HepG2 (cell line): ENCODE measurements at regions not wholly inside any gene's neighbourhood (a gene's known extent, or its start where the extent isn't known, plus 50 kb on each side); places are given as distances from the start of the nearest gene placed in this dataset.

Source experiments
- ATAC-seq: fragments of 200-7000 bp; cut with Tn5 transposase; 3 replicates; pipeline ENCODE4 v1.9.1; 2020; ENCODE audit warnings: mild to moderate bottlenecking, moderate library complexity
- BruUV-seq: library from RNA; stranded (reverse); fragments of 400-500 nt; replicated peaks from 2 replicates; lab custom pipeline; 2021; lab: Mats Ljungman, UMichigan
- CTCF ChIA-PET: fragments of 300-600 bp; formaldehyde crosslinking; extraction: SDS; loops from one replicate; lab custom pipeline; 2021; ENCODE audit warnings: low total read pairs, inconsistent platforms, low intra/inter-chr PET ratio; lab: Yijun Ruan, JAX
- POLR2A ChIA-PET: fragments of 350-600 bp; sonication (Branson Sonifier 250); formaldehyde crosslinking; loops from one replicate; lab custom pipeline; 2020; ENCODE audit warnings: antibody characterized with exemption, inconsistent platforms; lab: Yijun Ruan, JAX
- DNase-seq: peaks from one replicate; pipeline ENCODE4 v3.0.0-alpha.2; 2015; ENCODE audit warnings: low spot score
- FAIRE-seq: peaks from 3 replicates; lab custom pipeline; 2011; peaks lifted over from hg19 to GRCh38; lab: Jason Lieb, UNC
- H2AFZ ChIP-seq: one replicate; pipeline ENCODE4 v1.6.1; 2011; ENCODE audit warnings: low read length, inconsistent platforms
- H3K27ac ChIP-seq: fragments of 300-600 bp; 3 replicates; pipeline ENCODE4 v1.8.0; 2011; ENCODE audit warnings: mixed run types, mild to moderate bottlenecking, mixed read lengths, low read length, inconsistent platforms; ENCODE audit not compliant: insufficient read depth; ENCODE audit errors: extremely low read length
- H3K27me3 ChIP-seq, 2 experiments: fragments of 200-600 bp in 1 of 2; 2 replicates in 1 of 2; 3 replicates in 1 of 2; pipeline versions ENCODE4 v1.6.0 to v1.8.0; 2011; ENCODE audit warnings: low read length in 2 of 2, mild to moderate bottlenecking in 2 of 2, moderate library complexity in 2 of 2, inconsistent platforms in 1 of 2; ENCODE audit not compliant: insufficient read depth in 2 of 2, control insufficient read depth in 1 of 2
- H3K36me3 ChIP-seq, 2 experiments: fragments of 200-600 bp in 1 of 2; replicated peaks in 1 of 2; 2 replicates in 1 of 2; 3 replicates in 1 of 2; pipeline versions ENCODE4 v1.5.1 to v1.8.0; 2011; ENCODE audit warnings: low read length in 2 of 2, inconsistent platforms in 1 of 2; ENCODE audit not compliant: insufficient read depth in 2 of 2, control insufficient read depth in 1 of 2
- H3K4me1 ChIP-seq: 2 replicates; pipeline ENCODE4 v1.5.1; 2012; ENCODE audit warnings: low read length, inconsistent platforms; ENCODE audit not compliant: insufficient read depth
- H3K4me2 ChIP-seq: 2 replicates; pipeline ENCODE4 v1.6.0; 2011; ENCODE audit warnings: low read depth, low read length, inconsistent platforms
- H3K4me3 ChIP-seq, 3 experiments: fragments of 200-600 bp in 1 of 3; sonication (generic), shearing (Covaris generic) in 1 of 3; replicated peaks in 1 of 3; 2 replicates each; pipeline ENCODE4 v1.5.1; 2011 to 2016; ENCODE audit warnings: low read length in 3 of 3, inconsistent platforms in 2 of 3, low read depth in 2 of 3, mild to moderate bottlenecking in 2 of 3, control low read depth in 1 of 3, mixed read lengths in 1 of 3; ENCODE audit not compliant: insufficient read depth in 1 of 3
- H3K79me2 ChIP-seq: one replicate; pipeline ENCODE4 v1.6.1; 2011; ENCODE audit warnings: low read length, inconsistent platforms; ENCODE audit not compliant: insufficient read depth
- H3K9ac ChIP-seq: 2 replicates; pipeline ENCODE4 v1.6.0; 2011; ENCODE audit warnings: mild to moderate bottlenecking, low read depth, low read length, inconsistent platforms; ENCODE audit not compliant: insufficient read depth
- H3K9me3 ChIP-seq: 2 replicates; pipeline ENCODE4 v1.5.1; 2012; ENCODE audit warnings: mild to moderate bottlenecking, low read length
- H4K20me1 ChIP-seq: 2 replicates; pipeline ENCODE4 v1.6.0; 2011; ENCODE audit warnings: inconsistent platforms, mild to moderate bottlenecking, low read length, moderate library complexity; ENCODE audit not compliant: insufficient read depth
- DBP ChIP-seq: sonication (generic); formaldehyde crosslinking; IDR thresholded peaks from 2 replicates; pipeline ENCODE4 v1.4.0; 2020; ENCODE audit warnings: missing genetic modification reagents; ENCODE audit errors: not compliant biosample characterization
- PHF5A ChIP-seq: IDR thresholded peaks from one replicate; pipeline ENCODE4 v1.6.1; 2018; ENCODE audit warnings: low read depth, missing genetic modification reagents; ENCODE audit not compliant: unreplicated experiment
- POLR2A ChIP-seq, 2 experiments: IDR thresholded peaks; 2 replicates each; pipeline ENCODE4 v1.6.1; 2011; ENCODE audit warnings: low read depth in 2 of 2, low read length in 2 of 2, mild to moderate bottlenecking in 1 of 2, moderate library complexity in 1 of 2; ENCODE audit not compliant: insufficient read depth in 1 of 2
- RNF219 ChIP-seq: sonication (generic); formaldehyde crosslinking; IDR thresholded peaks from 2 replicates; pipeline ENCODE4 v1.5.0; 2020; ENCODE audit warnings: mild to moderate bottlenecking, missing genetic modification reagents
- ZBTB46 ChIP-seq: sonication (generic); formaldehyde crosslinking; IDR thresholded peaks from 2 replicates; pipeline ENCODE4 v1.4.0; 2020; ENCODE audit warnings: mild to moderate bottlenecking, missing genetic modification reagents, borderline replicate concordance
- ZFP37 ChIP-seq: sonication (generic); formaldehyde crosslinking; IDR thresholded peaks from 2 replicates; pipeline ENCODE4 v1.4.0; 2020; ENCODE audit warnings: missing genetic modification reagents, borderline replicate concordance
- ZIK1 ChIP-seq: sonication (generic); formaldehyde crosslinking; IDR thresholded peaks from 2 replicates; pipeline ENCODE4 v1.5.0; 2020; ENCODE audit warnings: mild to moderate bottlenecking, low read depth, missing genetic modification reagents, borderline replicate concordance
- ZNF609 ChIP-seq: sonication (generic); formaldehyde crosslinking; IDR thresholded peaks from 2 replicates; pipeline ENCODE4 v1.4.0; 2020; ENCODE audit warnings: mild to moderate bottlenecking, missing genetic modification reagents, borderline replicate concordance
- WGBS: methylation state at CpG from one replicate; pipeline ENCODE4 v1.1.6; 2017; ENCODE audit warnings: low lambda C conversion rate; 5-methylcytosine and 5-hydroxymethylcytosine counted together
- in situ Hi-C: cut with HindIII; loops from 2 replicates; pipeline ENCODE4 v1.10.0; 2017; ENCODE audit warnings: low pct_unique_long_range_greater_than_20kb; ENCODE audit not compliant: extremely low pct_ligation_motif_present
- intact Hi-C: fragments of 100-400 bp; cut with micrococcal nuclease; formaldehyde crosslinking; loops from one replicate; pipeline ENCODE4 v1.10.0; 2022; ENCODE audit not compliant: unreplicated experiment

- Histone ChIP-seq H3K27ac (no peak overlapping the region), H4K20me1 (no peaks in the 10 kb centered on the region), H3K9ac (no peak overlapping the region), H3K9me3 (peaks cover 12% of the 10 kb centered on the region), H3K79me2 (no peaks in the 10 kb centered on the region), H3K27me3 (peaks cover 0 to 1% of the 10 kb centered on the region in 2 experiments; a peak in 1 of 5 replicates), H3K36me3 (no peaks in the 10 kb centered on the region), H3K4me2 (no peak overlapping the region), H2AFZ (no peak overlapping the region), H3K4me1 (peaks cover 51% of the 10 kb centered on the region), H3K4me3 (no peak overlapping the region)
- intact Hi-C loops (no loop called here), in situ Hi-C loops (no loop called here)
- ChIA-PET CTCF (no interaction called here), POLR2A (no interaction called here)
- no peak for DNase-seq
- WGBS = 19% methylated on average over 6 of the region's 8 CpGs
- no peak for FAIRE-seq
- BruUV-seq = no TSS peak
- TF ChIP-seq RNF219 (CRISPR knock-in tag) = no peak
- TF ChIP-seq DBP (CRISPR knock-in tag) = no peak
- no peak for TF ChIP-seq POLR2A (IDR thresholded peaks at IDR 0.05; ENCODE audit: insufficient read depth in 1 of 2, low read depth in 2 of 2, low read length in 2 of 2)
- TF ChIP-seq ZNF609 = no peak
- no peak for TF ChIP-seq PHF5A (CRISPR knock-in tag)
- TF ChIP-seq ZBTB46 = no peak
- no peak for TF ChIP-seq ZIK1 (CRISPR knock-in tag)
- no peak for TF ChIP-seq ZFP37 (CRISPR knock-in tag)
- no peak; the same call in 2 of the 3 replicates for ATAC-seq
Measured at GRCh38 chr3:187929112-187929816, 184.0 kb upstream of the BCL6 start.
